ENCODE measurements at regions not wholly inside any gene's neighbourhood (a gene's known extent, or its start where the extent isn't known, plus 50 kb on each side); places are given as distances from the start of the nearest gene placed in this dataset.

DNA sequence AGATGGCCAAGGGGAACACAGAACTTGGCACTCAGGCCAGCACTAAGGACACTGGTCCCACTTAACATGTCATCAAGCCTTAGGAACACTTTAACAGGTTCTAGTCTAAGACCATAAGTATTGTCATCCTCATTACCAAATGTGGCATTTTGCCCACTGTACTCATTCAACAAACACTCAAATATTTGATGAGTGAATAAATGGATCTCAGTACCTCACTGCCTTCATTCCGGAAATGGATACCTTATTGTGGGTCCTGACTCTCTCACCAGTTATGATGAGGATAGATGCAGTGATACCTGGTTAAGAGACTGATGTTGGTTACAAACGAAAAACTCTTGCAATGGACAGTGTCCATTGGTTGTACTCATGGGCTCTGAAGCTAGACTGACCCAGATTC is 455.2 kb upstream of the DYNLRB2 start:
- TF ChIP-seq, protein P1, sequence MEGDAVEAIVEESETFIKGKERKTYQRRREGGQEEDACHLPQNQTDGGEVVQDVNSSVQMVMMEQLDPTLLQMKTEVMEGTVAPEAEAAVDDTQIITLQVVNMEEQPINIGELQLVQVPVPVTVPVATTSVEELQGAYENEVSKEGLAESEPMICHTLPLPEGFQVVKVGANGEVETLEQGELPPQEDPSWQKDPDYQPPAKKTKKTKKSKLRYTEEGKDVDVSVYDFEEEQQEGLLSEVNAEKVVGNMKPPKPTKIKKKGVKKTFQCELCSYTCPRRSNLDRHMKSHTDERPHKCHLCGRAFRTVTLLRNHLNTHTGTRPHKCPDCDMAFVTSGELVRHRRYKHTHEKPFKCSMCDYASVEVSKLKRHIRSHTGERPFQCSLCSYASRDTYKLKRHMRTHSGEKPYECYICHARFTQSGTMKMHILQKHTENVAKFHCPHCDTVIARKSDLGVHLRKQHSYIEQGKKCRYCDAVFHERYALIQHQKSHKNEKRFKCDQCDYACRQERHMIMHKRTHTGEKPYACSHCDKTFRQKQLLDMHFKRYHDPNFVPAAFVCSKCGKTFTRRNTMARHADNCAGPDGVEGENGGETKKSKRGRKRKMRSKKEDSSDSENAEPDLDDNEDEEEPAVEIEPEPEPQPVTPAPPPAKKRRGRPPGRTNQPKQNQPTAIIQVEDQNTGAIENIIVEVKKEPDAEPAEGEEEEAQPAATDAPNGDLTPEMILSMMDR (IDR thresholded peaks at IDR 0.05) = no peak
- TF ChIP-seq POLR2A (IDR thresholded peaks at IDR 0.05) = no peak
